HG03565 (cell line): ENCODE measurements at regions not wholly inside any gene's neighbourhood (a gene's known extent, or its start where the extent isn't known, plus 50 kb on each side); places are given as distances from the start of the nearest gene placed in this dataset.

ENCODE experiments used
- ATAC-seq: cut with Tn5 transposase; IDR thresholded peaks from one replicate; pipeline ENCODE4 v1.9.1; 2021; ENCODE audit warnings: mild to moderate bottlenecking, moderate library complexity; ENCODE audit not compliant: unreplicated experiment

DNA sequence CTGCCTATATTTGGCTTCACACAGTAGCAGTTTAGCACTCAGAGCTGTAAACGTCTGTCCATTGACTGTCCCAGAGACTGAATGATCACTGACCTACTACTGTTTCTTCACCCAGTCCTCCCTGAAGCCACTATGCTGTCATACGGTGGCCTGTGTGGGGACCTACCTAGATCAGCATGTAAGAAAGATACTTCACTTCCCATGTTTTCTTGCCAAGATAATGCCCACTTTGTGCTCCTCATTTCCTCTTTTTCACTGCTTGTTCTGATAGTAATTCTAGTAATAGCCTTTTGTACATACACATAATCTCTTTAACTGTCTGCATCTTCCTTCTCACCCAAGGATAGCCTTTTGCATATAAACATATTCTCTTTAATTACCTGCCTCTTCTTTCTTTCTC lies 109.9 kb upstream of the TIAM2 start:
- no peak for ATAC-seq

GRCh38 chr6:154886016-154886415 lies 109.1 kb upstream of the TIAM2 start:
- no peak for ATAC-seq

DNA sequence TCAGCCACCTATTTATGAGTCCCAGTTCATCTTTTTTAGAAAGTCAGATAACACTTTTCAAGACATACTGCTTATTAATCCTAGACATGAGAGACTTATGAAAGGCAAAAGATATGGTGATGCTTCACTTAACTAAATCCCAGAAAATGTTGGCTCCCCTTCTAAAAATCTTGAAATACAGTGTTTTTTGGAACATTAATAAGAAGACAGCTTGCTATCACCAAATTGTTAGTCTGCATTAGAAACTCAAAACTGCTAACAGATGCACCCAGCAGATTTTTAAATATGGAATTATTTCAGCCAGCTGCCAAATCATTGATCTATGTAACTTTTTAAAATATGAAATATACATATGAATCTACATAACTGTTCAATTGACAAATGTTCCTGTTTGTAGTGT lies 108.6 kb upstream of the TIAM2 start:
- no peak for ATAC-seq

GRCh38 chr6:154887051-154887450 lies 108.1 kb upstream of the TIAM2 start:
- no peak for ATAC-seq

GRCh38 chr6:154888421-154889295 lies 106.5 kb upstream of the TIAM2 start:
- no peak for ATAC-seq

- ATAC-seq, result no peak
Measured at GRCh38 chr6:154890874-154891273, 104.2 kb upstream of the TIAM2 start.

DNA sequence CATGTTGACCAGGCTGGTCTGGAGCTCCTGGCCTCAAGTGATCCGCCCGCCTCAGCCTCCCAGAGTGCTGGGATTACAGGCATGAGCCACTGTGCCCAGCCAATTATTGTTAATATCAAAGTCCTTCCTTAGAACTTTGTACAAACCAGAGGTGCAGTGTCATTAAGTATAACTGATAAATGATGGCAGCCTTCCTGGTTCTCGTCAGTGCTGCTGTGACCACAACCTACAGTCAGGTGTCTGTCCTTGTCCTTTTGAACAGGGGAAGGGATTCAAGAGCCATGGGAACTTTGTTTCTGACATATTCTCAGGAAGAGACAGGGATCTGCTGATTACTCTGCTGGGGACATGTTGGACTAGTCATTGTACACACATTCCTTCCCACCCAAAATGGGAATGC lies 103.2 kb upstream of the TIAM2 start:
- ATAC-seq, result no peak

- no peak for ATAC-seq
Measured at GRCh38 chr6:154893917-154894316, 101.2 kb upstream of the TIAM2 start.

DNA sequence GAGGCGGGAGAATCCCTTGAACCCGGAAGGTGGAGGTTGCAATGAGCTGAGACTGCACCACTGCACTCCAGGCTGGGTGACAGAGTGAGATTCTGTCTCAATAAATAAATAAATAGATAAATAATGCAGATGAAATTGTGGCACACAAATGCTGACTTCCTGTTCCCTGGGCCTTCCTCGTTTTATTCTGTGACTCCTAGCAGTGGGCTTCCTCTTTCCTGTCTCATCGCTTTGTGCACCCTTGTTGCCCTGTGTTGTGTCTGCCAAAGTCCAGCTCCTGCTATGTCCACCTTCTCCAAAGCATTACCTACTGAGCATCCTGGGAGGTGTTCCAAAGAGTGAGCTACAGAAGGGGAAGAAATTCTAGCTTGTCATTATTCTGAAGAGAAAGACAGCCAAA lies 100.2 kb upstream of the TIAM2 start:
- no peak for ATAC-seq

- ATAC-seq, result no peak
Measured at GRCh38 chr6:154895841-154896240, 99.3 kb upstream of the TIAM2 start.

- ATAC-seq, result no peak
Measured at GRCh38 chr6:154898821-154899220, 96.3 kb upstream of the TIAM2 start.

DNA sequence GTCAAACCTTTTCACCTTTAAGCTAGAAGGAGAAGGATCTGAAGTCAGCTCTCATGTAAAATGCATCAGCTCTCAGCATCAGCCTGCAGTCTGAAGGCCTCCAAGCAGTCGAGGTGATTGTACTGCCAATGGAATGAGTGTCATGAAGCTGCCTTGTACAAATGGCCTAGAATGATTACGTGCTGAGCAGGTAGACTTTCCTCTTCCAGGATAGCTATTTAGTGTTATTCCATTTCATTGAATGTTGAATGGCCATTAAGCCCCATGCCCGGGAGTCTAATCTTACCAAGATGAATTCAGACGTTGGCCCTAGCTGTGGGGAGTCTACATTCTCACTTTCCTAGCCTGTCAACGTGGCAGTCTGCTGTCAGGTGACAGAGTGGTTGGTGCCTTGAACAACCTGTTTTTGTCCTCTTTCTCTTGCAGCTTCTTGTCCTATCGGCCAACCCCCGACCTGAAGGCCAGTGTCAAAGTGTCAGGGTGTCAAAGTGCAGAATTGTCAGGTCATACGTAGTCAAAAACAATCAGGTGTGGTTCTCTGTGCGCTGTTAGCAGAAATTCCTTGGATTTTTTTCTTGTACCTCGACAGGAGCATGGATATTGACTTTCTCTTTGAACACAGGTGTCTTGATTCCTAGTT lies 95.2 kb upstream of the TIAM2 start:
- no peak for ATAC-seq

DNA sequence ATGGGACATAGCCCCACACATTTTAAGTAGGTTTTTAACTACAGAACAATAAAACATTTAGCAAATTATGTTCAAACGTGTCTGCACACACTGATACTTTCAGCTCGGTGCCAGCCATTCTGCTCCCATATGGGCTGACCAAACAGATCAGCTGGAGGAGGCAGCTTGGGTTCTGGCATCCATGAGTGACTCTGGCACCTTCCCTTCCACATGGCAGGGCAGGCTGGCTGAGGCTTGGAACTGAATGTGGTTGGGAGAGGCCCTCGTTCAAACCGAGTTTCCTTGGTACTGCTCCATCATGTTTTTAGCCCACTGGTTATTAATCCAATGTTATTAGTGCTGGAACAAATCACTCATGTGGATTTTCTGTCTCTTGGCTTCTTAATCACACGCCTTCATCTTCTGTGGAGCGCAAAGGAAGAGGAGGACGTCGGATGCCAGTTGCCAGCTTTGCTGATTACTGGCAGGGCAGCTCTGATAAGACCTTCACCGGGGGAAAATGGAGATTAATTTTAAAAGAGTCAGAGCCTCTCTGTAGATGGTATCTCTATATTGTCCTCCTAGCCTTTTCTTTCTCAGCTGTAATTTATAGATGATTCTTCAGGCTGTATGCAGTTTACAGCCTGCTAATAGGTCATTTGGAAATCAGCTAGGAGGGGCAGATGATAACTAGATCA lies 93.1 kb upstream of the TIAM2 start:
- ATAC-seq, result no peak

GRCh38 chr6:154907291-154907690 lies 87.8 kb upstream of the TIAM2 start:
- no peak for ATAC-seq

DNA sequence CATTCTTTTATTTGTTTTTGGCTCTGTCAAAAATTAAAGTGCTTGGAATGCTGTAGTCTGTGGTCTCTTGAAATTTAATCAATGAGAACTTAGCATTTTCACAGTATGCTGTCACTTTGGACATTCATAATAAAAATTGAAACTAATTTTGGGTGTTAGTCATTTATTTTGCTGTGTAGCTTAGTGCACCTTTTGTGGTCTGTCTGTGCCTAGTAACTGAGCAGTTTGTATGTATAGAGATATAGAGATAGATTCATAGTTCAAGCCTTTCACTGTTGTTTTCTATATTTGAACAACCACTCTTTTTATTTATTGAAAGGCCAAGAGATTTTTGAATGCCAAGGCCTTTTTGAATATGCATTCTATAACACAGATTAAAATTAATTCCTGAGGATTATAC lies 86.4 kb upstream of the TIAM2 start:
- ATAC-seq, result no peak

GRCh38 chr6:154909311-154909710 lies 85.8 kb upstream of the TIAM2 start:
- ATAC-seq, result no peak

DNA sequence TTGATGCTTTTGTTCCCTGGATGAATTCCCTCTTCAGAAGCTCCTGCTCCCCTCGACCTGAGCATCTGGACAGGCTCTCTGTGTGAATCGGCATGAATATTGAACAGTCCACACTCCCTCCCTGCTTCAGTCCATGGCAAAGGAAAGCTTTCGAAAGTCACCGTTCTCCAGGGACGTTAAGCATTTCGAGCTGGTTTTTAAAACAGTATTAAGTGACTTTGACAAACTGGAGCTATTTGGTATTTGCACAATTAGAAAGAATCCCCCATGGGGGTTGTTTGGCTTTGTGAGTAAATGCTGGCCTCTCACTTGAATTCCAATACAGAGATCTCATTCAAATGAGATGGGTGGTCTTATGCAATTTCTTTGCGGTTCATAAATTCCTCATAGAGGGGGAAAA lies 85.3 kb upstream of the TIAM2 start:
- no peak for ATAC-seq

DNA sequence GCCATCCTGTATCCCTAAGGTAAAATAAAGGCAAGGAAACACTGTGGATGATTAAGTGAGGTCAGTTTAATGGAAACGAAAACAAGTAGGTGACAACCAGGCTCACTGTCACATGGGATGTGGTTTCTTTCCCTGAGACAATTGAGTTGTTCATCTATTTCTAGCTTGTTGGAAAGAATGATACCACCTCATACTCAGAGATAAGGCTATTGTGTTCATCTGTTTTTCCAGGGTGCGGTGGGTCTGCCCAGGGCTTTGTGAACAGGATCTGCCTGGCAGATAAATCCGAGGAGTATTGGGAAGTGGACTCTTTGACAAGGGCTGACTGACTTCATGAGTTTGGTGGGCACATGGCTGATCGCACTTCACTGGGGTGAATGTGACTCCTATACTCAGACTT lies 80.8 kb upstream of the TIAM2 start:
- no peak for ATAC-seq

DNA sequence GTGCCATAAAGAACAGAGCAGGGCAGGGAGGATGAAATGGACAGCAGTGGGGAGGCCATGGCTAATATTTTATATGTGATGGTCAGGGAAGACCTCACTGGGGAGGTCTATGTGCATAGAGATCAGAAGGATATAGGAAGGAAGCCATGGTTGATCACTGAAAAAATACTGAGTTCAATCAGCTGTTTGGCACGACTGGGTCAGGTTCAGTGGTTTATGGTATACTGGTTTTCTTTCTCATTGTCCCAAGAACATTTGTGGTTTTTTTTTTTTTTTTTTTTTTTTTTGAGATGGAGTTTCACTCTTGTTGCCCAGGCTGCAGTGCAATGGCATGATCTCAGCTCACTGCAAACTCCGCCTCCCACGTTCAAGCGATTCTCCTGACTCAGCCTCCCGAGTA lies 78.3 kb upstream of the TIAM2 start:
- ATAC-seq, result no peak

DNA sequence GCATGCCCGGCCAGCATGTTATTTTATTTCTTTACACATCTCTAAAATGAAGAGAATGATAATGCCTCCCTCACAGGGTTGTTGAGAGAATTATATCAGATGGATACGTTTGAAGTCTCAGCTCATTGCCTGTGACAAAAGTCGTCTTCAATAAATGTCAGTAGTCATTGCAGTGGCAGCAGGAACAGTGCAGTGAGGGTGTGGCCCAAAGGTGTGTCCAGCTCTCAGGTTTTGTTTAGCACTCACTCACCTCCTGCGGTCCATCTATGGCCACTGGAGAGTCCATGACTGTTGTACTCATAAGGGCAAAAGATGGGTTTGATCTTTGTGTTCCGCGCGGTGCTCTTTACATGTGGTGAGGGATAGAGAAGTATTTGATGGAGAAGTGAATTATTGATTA lies 77.2 kb upstream of the TIAM2 start:
- ATAC-seq, result no peak

DNA sequence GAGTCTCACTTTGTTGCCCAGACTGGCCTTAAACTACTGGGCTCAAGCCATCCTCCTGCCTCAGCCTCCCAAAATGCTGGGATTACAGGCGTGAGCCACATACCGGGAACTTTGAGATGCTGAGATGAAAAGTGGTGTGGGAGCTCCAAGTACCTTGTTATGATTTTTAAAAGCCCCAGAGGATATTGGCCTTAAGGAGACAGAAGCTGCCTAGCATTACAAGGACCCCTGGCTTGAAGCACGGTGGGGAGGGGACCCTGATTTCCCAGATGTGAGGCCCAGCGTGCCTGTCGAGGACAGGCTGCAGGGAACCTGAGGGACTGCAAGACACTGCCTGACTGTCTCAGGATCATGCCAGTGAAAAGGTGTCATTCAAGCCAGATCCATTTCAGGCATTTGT lies 75.3 kb upstream of the TIAM2 start:
- ATAC-seq, result no peak
